Testis (tissue), 2 donors: ENCODE measurements at regions not wholly inside any gene's neighbourhood (a gene's known extent, or its start where the extent isn't known, plus 50 kb on each side); places are given as distances from the start of the nearest gene placed in this dataset.

ENCODE experiments used
- DNase-seq: peaks from one replicate; pipeline ENCODE4 v3.0.0-alpha.2; 2019
- H3K27ac ChIP-seq, 2 donors: fragments of 200-600 bp; sonication (generic); one replicate each; pipeline ENCODE4 v1.5.1; 2019
- H3K27me3 ChIP-seq: fragments of 200-600 bp; sonication (generic); one replicate; pipeline ENCODE4 v1.5.1; 2019
- H3K36me3 ChIP-seq: fragments of 200-600 bp; sonication (generic); one replicate; pipeline ENCODE4 v1.5.1; 2017; ENCODE audit warnings: low read depth; ENCODE audit errors: missing control alignments
- H3K4me1 ChIP-seq: fragments of 200-600 bp; sonication (generic); one replicate; pipeline ENCODE4 v1.5.1; 2019
- H3K4me3 ChIP-seq, 2 donors: fragments of 200-600 bp; sonication (generic); one replicate each; pipeline ENCODE4 v1.5.1; 2017 to 2019
- H3K9me3 ChIP-seq: fragments of 200-600 bp; sonication (generic); one replicate; pipeline ENCODE4 v1.5.1; 2017
- POLR2A ChIP-seq: fragments of 450-650 bp; IDR thresholded peaks from one replicate; pipeline ENCODE4 v1.6.1; 2017; ENCODE audit warnings: antibody characterized with exemption, mild to moderate bottlenecking, moderate library complexity
- WGBS, 2 donors: methylation state at CpG; one replicate each; pipeline ENCODE4 v1.1.5; 2018; 5-methylcytosine and 5-hydroxymethylcytosine counted together
- intact Hi-C: fragments of 100-400 bp; cut with DNase I; formaldehyde crosslinking; loops from one replicate; pipeline ENCODE4 v1.15.1; 2023; ENCODE audit warnings: low total_unique reads
- TF ChIP-seq, protein P1 (sequence below), 3 experiments: fragments of 450-650 bp in 2 of 3; fragments of 200-600 bp in 1 of 3; sonication (generic) in 1 of 3; IDR thresholded peaks; one replicate each; pipeline ENCODE4 v1.5.1; 2016 to 2019; ENCODE audit warnings: antibody characterized with exemption in 3 of 3, mild to moderate bottlenecking in 2 of 3, moderate library complexity in 1 of 3

DNA sequence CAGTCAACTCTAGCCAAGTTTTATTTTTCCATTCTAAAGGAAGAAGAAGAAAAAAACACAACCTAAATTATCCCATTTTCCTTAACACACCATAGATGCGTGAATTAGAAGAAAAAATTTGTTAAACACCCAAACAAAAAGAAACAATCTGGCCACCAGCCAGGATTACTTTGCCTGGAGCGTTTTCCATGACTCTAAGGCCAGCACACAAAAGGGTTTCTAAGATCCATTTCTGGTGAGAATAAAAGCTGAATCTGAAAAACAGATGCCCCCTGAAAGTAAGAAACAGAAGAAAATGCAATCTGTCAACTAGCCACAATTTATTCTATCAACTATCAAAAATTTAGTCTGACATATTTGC is 267.2 kb upstream of the SULF2 start:
- TF ChIP-seq, protein P1, sequence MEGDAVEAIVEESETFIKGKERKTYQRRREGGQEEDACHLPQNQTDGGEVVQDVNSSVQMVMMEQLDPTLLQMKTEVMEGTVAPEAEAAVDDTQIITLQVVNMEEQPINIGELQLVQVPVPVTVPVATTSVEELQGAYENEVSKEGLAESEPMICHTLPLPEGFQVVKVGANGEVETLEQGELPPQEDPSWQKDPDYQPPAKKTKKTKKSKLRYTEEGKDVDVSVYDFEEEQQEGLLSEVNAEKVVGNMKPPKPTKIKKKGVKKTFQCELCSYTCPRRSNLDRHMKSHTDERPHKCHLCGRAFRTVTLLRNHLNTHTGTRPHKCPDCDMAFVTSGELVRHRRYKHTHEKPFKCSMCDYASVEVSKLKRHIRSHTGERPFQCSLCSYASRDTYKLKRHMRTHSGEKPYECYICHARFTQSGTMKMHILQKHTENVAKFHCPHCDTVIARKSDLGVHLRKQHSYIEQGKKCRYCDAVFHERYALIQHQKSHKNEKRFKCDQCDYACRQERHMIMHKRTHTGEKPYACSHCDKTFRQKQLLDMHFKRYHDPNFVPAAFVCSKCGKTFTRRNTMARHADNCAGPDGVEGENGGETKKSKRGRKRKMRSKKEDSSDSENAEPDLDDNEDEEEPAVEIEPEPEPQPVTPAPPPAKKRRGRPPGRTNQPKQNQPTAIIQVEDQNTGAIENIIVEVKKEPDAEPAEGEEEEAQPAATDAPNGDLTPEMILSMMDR (IDR thresholded peaks at IDR 0.05) = no peak
- no peak for TF ChIP-seq POLR2A
- intact Hi-C loops = no loop called here
- WGBS, 2 donors = 47 to 53% methylated on average over 2 of the region's 2 CpGs

DNA sequence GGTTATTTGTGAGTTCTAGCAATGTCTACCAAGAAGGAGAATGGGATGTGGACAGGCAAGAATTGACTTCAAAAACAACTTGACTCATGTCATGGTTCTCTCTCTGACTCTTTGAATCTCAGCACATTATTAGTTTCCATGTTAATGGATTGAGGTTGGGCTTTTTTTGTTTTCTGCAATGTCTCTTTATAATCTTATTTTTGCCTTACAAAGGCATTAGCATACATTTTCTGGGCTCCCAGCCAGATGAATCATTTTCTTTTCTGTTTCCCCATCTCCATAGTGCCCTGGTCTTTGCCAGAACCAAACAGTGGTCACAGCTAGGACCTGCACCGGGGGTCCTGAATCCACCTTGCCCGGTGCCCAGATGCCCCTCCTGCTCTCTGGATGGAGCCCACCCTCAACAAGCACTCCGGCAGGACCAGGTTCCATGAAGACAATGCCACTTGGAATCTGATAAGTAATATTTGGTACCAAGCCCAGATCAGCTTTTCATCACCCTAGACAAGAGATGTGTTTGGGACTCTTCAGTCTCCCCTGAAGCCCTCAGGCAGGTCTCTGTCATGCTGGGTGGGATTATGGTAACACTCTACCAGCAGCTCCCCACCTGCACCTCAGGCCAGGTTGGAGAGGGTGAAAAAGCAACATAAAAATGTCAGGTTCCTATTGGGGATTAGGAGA is 266.7 kb upstream of the SULF2 start:
- no peaks in the 10 kb centered on the region for H3K9me3 ChIP-seq
- H3K4me3 ChIP-seq = no peak overlapping the region
- 78% methylated on average over 3 of the region's 3 CpGs for WGBS, 2 donors
- TF ChIP-seq, protein P1 (IDR thresholded peaks at IDR 0.05) = no peak
- no peak for TF ChIP-seq POLR2A
- no peaks in the 10 kb centered on the region for H3K27me3 ChIP-seq
- peaks cover 9% of the 10 kb centered on the region for H3K4me1 ChIP-seq
- H3K27ac ChIP-seq = no peak overlapping the region
- no peaks in the 10 kb centered on the region for H3K36me3 ChIP-seq
- DNase-seq = no peak
- intact Hi-C loops = no loop called here

More for the DNA sequence above, 267.2 kb upstream of the SULF2 start:
- no peak for DNase-seq
- Histone ChIP-seq H3K4me1 (peaks cover 9% of the 10 kb centered on the region), H3K27ac (no peak overlapping the region), H3K4me3 (no peak overlapping the region), H3K36me3 (no peaks in the 10 kb centered on the region), H3K9me3 (no peaks in the 10 kb centered on the region), H3K27me3 (no peaks in the 10 kb centered on the region)

DNA sequence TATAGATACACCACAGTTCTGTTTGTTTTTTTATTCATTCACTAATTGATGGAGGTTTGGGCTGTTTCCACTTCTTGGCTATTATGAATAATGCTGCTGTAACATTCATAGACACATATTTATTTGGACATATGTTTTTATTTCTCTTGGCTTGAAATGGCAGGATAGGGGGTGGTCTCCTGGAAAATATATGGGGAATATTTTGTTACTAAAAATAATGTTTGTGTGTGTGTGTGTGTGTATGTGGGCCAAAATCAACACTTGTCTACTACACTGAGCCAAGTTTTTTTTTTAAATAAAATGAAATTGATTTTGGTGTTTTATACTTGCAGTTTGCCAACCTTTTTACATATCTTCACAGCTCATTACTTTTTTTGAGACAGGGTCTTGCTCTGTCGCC is 264.4 kb upstream of the SULF2 start:
- H3K4me3 ChIP-seq = no peak overlapping the region
- no peaks in the 10 kb centered on the region for H3K36me3 ChIP-seq
- 55 to 67% methylated on average over 1 of the region's 1 CpG for WGBS, 2 donors
- no peaks in the 10 kb centered on the region for H3K9me3 ChIP-seq
- H3K27ac ChIP-seq = no peak overlapping the region
- TF ChIP-seq, protein P1 (IDR thresholded peaks at IDR 0.05) = no peak
- TF ChIP-seq POLR2A = no peak
- intact Hi-C loops = no loop called here
- no peak for DNase-seq
- peaks cover 9% of the 10 kb centered on the region for H3K4me1 ChIP-seq
- H3K27me3 ChIP-seq = no peaks in the 10 kb centered on the region

DNA sequence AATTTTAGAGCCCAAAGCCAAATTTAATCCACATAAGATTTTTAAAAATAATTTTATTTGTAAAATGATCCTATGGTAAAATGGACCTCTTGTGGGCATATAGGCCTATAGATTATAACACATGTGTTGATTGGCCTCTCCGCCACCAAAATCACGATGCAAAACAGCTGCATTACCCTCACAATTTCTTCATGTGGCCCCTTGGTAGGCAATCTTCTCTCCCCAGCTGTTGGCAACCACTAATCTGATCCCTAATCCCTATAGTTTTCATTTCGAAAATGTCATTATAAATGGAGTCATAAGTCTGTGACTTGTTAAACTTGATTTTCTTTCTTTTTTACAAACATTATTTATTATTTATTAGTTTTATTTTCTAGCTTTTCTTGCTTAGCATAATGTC is 263.9 kb upstream of the SULF2 start:
- Histone ChIP-seq H3K4me3 (no peak overlapping the region), H3K9me3 (no peaks in the 10 kb centered on the region), H3K27me3 (no peaks in the 10 kb centered on the region), H3K36me3 (no peaks in the 10 kb centered on the region), H3K4me1 (peaks cover 9% of the 10 kb centered on the region), H3K27ac (no peak overlapping the region)
- intact Hi-C loops = no loop called here
- TF ChIP-seq POLR2A = no peak
- TF ChIP-seq, protein P1 (IDR thresholded peaks at IDR 0.05) = no peak
- no peak for DNase-seq
- 80 to 81% methylated on average over 3 of the region's 3 CpGs for WGBS, 2 donors

DNA sequence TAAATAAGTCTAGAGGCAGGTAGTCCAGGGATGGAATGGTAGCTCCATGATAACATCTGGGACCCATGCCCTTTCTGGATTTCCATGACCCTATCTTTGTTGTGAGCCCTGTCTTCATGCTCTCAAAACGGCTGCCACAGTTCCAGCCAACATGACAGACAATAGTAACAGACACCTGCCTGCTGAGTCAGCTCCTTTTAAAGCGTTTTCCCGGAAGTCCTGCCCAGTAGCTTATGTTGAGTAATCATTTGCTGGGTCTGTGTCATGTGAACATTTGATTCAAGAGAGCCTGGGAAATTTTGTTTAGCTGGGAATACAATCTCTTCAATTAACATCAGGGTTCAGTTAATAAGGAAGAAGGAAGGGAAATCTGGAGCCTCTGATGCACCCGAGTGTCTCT is 262.2 kb upstream of the SULF2 start:
- intact Hi-C loops = no loop called here
- DNase-seq = no peak
- no peak for TF ChIP-seq POLR2A
- TF ChIP-seq, protein P1 (IDR thresholded peaks at IDR 0.05) = no peak
- H3K4me1 ChIP-seq = peaks cover 9% of the 10 kb centered on the region
- H3K36me3 ChIP-seq = no peaks in the 10 kb centered on the region
- H3K27me3 ChIP-seq = no peaks in the 10 kb centered on the region
- H3K9me3 ChIP-seq = no peaks in the 10 kb centered on the region
- no peak overlapping the region for H3K27ac ChIP-seq
- H3K4me3 ChIP-seq = no peak overlapping the region
- WGBS, 2 donors = 86 to 88% methylated on average over 4 of the region's 4 CpGs
